HG03159 (cell line): ENCODE measurements at regions not wholly inside any gene's neighbourhood (a gene's known extent, or its start where the extent isn't known, plus 50 kb on each side); places are given as distances from the start of the nearest gene placed in this dataset.
"Not testable (repeated sequence)": the region's sequence is repeated elsewhere in the genome, so short reads cannot be mapped to it uniquely, and the experiment has no call there.

ENCODE experiments used
- ATAC-seq: cut with Tn5 transposase; IDR thresholded peaks from one replicate; pipeline ENCODE4 v1.9.1; 2021; ENCODE audit warnings: mild to moderate bottlenecking, moderate library complexity; ENCODE audit not compliant: unreplicated experiment

- no peak for ATAC-seq
Observed at GRCh38 chr5:25458628-25459027, 813.9 kb upstream of the CDH10 start.

GRCh38 chr5:25453500-25453899 is 808.7 kb upstream of the CDH10 start:
- ATAC-seq = no peak

GRCh38 chr5:25451294-25451693 is 806.5 kb upstream of the CDH10 start:
- no peak for ATAC-seq

- no peak for ATAC-seq
Observed at GRCh38 chr5:25448646-25449045, 803.9 kb upstream of the CDH10 start.

GRCh38 chr5:25448190-25448621 is 803.4 kb upstream of the CDH10 start:
- no peak for ATAC-seq

GRCh38 chr5:25446061-25446420 is 801.3 kb upstream of the CDH10 start:
- ATAC-seq = not testable (repeated sequence)

GRCh38 chr5:25445381-25446060 is 800.7 kb upstream of the CDH10 start:
- not testable (repeated sequence) for ATAC-seq

GRCh38 chr5:25444697-25445096 is 799.9 kb upstream of the CDH10 start:
- no peak for ATAC-seq

- no peak for ATAC-seq
Observed at GRCh38 chr5:25441810-25442209, 797.0 kb upstream of the CDH10 start.

GRCh38 chr5:25439025-25439424 is 794.2 kb upstream of the CDH10 start:
- no peak for ATAC-seq

- ATAC-seq = not testable (repeated sequence)
Observed at GRCh38 chr5:25438375-25438774, 793.6 kb upstream of the CDH10 start.

- no peak for ATAC-seq
Observed at GRCh38 chr5:25436452-25436851, 791.7 kb upstream of the CDH10 start.

- ATAC-seq = no peak
Observed at GRCh38 chr5:25435882-25436281, 791.1 kb upstream of the CDH10 start.

GRCh38 chr5:25427240-25427639 is 782.5 kb upstream of the CDH10 start:
- ATAC-seq = no peak

GRCh38 chr5:25423271-25423670 is 778.5 kb upstream of the CDH10 start:
- ATAC-seq = no peak

- ATAC-seq = no peak
Observed at GRCh38 chr5:25419684-25420083, 774.9 kb upstream of the CDH10 start.

- no peak for ATAC-seq
Observed at GRCh38 chr5:25418978-25419377, 774.2 kb upstream of the CDH10 start.

- ATAC-seq = no peak
Observed at GRCh38 chr5:25418319-25418859, 773.6 kb upstream of the CDH10 start.

GRCh38 chr5:25416960-25417359 is 772.2 kb upstream of the CDH10 start:
- no peak for ATAC-seq

GRCh38 chr5:25415970-25416369 is 771.2 kb upstream of the CDH10 start:
- no peak for ATAC-seq

- ATAC-seq = no peak
Observed at GRCh38 chr5:25414742-25415141, 770.0 kb upstream of the CDH10 start.

- ATAC-seq = no peak
Observed at GRCh38 chr5:25412116-25412661, 767.4 kb upstream of the CDH10 start.

GRCh38 chr5:25407365-25407764 is 762.6 kb upstream of the CDH10 start:
- ATAC-seq = not testable (repeated sequence)
